Keratinocyte (primary cell): ENCODE measurements at regions not wholly inside any gene's neighbourhood (a gene's known extent, or its start where the extent isn't known, plus 50 kb on each side); places are given as distances from the start of the nearest gene placed in this dataset.

Source experiments
- CTCF ChIP-seq, 3 experiments: IDR thresholded peaks in 1 of 3; conservative IDR thresholded peaks in 1 of 3; optimal IDR thresholded peaks in 1 of 3; 2 replicates in 2 of 3; 3 replicates in 1 of 3; pipeline versions ENCODE3 to v1.5.1; 2011; ENCODE audit warnings: low read length in 3 of 3, mild to moderate bottlenecking in 3 of 3, moderate library complexity in 2 of 3, control low read depth in 1 of 3, inconsistent platforms in 1 of 3; ENCODE audit not compliant: insufficient read depth in 2 of 3; ENCODE audit errors: extremely low read depth in 1 of 3
- EZH2 ChIP-seq: IDR thresholded peaks from one replicate; pipeline ENCODE4 v1.6.1; 2012; ENCODE audit warnings: inconsistent platforms, mild to moderate bottlenecking, low read length, moderate library complexity

- no peak for TF ChIP-seq EZH2
- no peak for TF ChIP-seq CTCF (optimal IDR thresholded peaks at IDR 0.05 in 1 of 3, IDR thresholded peaks at IDR 0.05 in 1 of 3, conservative IDR thresholded peaks at IDR 0.05 in 1 of 3; ENCODE audit: extremely low read depth in 1 of 3, insufficient read depth in 2 of 3, low read length in 3 of 3)
Measured at GRCh38 chr2:2787301-2787907, 456.3 kb upstream of the MYT1L start.
